Umbilical cord (tissue), 1 donor: ENCODE measurements at regions not wholly inside any gene's neighbourhood (a gene's known extent, or its start where the extent isn't known, plus 50 kb on each side); places are given as distances from the start of the nearest gene placed in this dataset.
"Not testable (repeated sequence)": the region's sequence is repeated elsewhere in the genome, so short reads cannot be mapped to it uniquely, and the experiment has no call there.

Source experiments
- DNase-seq: peaks from one replicate; pipeline ENCODE4 v3.0.0-alpha.2; 2015; ENCODE audit warnings: low spot score

GRCh38 chr5:3153226-3153858, 401.9 kb upstream of the IRX2 start:
- DNase-seq: no peak

DNA sequence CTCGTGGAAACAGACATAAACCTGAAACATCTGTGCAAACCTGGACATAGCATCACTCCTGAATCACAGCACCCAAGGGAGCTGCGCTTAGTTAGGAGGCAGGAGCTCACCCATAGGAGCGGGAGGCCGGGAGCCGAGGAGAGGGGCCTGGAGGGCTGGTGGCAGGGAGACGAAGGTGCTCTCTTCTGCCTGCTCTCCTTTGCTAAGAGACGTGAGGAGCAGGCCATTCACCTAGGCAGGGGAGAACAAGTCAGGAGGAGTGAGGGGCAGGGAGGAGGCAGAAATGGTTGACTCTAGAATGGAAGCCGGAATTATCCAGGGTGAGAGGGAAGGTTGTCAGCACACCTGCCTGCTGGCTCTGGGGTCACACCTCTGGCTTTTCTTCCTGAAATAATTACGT, 398.4 kb upstream of the IRX2 start:
- no peak for DNase-seq

- not testable (repeated sequence) for DNase-seq
Observed at GRCh38 chr5:3147405-3147804, 395.9 kb upstream of the IRX2 start.

- no peak for DNase-seq
Observed at GRCh38 chr5:3145641-3146040, 394.2 kb upstream of the IRX2 start.

- no peak for DNase-seq
Observed at GRCh38 chr5:3143382-3143781, 391.9 kb upstream of the IRX2 start.

DNA sequence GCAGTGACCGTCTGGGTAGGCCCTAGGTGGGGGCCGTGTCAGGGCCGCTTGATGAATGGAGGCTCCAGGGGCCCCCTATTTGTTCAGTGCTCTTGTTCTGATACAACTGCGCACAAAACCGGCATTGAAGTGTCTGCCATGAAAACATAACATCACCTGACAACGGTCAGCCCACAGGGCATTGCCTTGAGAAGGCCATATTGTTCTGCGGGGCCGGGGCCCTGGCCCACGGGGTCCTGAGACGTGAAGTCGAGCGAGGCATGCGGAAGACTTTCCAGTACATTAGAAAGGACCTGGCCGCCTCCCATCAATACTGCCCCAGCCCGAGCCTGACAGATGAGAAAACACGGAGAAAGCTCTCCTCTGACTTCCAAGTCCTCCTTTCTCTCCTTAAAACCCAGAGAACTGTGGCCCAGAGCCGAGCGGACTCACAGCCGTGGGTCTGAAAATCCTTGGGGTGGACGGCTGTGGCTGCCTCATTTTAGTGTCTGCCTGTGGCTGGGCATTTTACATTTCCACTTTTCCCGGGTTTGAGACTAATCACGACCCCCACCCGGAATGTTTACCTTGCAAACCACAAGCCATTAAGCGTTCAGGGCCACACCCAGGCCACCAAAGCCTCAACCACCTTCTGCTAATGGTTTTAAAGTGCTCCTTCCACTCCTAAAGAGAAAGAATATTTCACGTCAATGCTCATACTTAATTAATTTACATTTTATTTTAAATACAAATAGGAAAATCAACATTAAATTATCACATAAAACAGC, 391.0 kb upstream of the IRX2 start:
- no peak for DNase-seq

- no peak for DNase-seq
Observed at GRCh38 chr5:3140117-3140516, 388.6 kb upstream of the IRX2 start.

DNA sequence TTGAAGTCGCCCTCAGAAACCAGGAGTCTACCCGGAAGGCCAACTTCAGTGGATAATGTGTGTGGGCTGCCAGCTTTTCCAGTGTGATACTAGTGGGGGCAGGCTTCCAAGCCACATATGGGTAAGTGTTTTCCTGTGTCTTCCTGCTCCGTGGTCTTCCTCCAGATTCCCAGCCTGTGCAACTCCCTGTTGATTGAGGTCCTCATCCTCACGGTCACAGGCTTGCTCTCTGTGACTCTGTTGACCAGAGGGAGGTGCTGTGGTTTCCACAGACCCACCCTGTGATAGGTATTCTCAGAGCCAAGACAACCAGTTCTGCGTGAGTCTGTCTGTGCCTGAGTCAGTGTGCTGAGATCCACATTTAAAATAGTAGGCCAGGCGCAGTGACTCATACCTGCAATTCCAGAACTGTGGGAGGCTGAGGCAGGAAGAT, 388.0 kb upstream of the IRX2 start:
- no peak for DNase-seq

DNA sequence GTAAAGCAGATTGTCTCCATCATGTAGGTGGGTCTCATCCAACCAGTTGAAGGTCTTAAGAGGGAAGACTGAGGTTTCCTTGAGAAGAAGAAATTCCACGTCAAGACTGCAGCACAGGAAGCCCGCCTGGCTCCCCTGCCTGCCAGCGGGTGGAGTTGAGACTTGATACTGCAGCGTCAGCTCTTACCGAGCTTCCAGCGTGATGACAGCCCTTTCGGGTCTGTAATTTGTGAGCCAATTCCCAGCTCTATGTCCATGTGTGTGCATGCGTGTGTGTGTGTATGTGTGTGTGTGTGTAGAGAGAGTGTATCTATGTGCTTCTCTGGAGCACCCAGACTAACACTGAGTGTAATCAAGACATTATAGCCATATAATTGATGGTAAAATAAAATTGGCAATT, 379.7 kb upstream of the IRX2 start:
- DNase-seq: no peak

- DNase-seq: no peak
Observed at GRCh38 chr5:3129252-3129651, 377.8 kb upstream of the IRX2 start.

- no peak for DNase-seq
Observed at GRCh38 chr5:3127423-3127911, 376.0 kb upstream of the IRX2 start.

- no peak for DNase-seq
Observed at GRCh38 chr5:3126639-3127038, 375.2 kb upstream of the IRX2 start.

- DNase-seq: no peak
Observed at GRCh38 chr5:3124410-3124809, 372.9 kb upstream of the IRX2 start.

GRCh38 chr5:3123763-3124157, 372.3 kb upstream of the IRX2 start:
- DNase-seq: no peak

DNA sequence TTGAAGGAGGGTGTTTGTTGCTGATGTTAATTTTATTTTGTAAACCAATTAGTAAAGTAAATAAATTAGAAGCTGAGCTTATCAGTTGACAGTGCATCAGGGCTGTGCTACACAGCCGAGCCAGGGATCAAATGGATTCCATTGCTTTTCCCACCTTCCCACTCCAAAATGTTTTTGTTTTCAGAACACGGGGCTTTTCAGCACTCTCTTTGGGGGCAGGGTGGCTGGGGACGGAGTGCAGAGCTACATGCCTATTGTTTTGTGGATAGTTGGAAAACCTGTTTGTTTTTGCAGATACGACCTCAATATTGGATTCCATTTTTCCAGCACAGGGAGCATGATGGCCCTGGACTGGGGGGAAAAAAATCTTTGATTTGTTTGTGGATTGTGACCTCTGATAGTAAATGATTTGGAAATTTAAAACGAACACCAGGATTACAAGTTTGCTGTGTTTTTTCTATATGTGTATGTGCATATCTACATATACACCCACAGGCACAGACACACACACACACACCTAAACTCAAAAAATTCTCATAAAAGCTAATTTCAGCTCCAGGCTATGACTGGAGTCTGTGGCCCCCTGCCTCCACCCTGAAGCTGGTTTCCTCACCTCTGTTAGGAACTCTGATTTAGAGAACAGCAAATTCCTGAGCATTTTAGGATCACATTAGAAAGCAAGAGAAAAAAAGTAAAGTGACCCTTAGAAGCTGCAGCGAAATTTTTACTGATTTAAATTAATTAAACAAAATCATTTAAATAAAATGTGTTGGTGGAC, 371.7 kb upstream of the IRX2 start:
- DNase-seq: no peak

GRCh38 chr5:3122216-3122615, 370.7 kb upstream of the IRX2 start:
- DNase-seq: no peak

DNA sequence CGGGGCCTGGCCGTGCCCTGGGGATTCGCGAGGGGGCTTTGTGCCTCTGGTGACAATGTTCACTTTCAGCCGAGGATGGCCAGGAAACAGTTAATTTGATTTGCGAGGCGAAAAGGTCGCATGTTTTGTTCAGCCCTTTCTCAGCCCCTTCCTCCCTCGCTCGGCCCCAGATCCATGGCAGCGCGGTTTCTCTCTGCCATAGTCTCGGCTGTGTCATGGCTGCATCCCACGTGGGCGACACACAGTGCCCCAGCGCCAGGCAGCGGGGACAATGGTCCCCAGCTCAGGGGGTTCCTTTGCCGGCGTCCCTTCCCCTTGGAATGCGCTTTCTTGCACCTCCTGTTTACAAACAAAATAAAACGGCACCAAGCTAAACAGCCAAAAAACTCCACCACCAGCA, 370.3 kb upstream of the IRX2 start:
- DNase-seq: no peak

GRCh38 chr5:3120028-3120427, 368.6 kb upstream of the IRX2 start:
- DNase-seq: no peak

GRCh38 chr5:3119435-3119834, 368.0 kb upstream of the IRX2 start:
- no peak for DNase-seq

GRCh38 chr5:3118340-3118739, 366.9 kb upstream of the IRX2 start:
- no peak for DNase-seq

- DNase-seq: no peak
Observed at GRCh38 chr5:3116366-3116765, 364.9 kb upstream of the IRX2 start.

DNA sequence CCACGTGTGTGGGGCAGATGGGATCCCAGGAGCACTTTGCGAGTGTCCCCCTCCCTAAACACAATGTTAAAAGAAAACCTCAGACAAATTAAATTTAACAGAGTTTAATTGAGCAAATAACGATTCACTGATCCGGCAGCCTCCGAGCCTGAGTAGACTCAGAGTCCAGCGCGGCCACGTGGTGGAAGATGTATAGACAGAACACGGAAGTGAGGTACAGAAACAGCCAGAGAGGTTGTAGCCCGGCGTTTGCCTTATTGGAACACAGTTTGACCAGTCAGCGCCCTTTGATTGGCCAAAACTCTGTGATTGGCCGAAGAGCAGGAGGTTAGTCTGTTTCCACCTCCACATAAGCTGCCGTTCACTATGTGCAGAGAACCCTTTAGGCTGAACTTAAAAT, 363.0 kb upstream of the IRX2 start:
- DNase-seq: no peak

DNA sequence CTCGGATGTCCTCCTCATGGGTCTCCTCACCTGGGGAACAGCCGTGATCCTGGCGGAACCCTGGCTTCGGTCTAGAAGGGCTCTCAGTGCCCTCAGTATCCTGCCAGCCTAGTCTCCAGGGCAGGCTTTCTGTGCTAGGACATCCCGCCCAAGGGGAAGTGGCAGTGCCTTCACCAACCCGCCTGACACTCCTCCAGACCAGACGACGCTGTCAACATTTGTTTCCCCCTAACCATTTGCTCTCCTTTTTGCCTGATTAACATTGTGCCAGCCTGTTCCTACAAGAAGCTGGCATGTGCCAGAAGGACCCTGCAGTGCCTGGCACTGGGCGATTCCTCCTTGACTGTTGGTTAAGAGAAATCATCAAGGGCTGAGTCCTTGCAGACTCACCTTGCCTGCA, 358.9 kb upstream of the IRX2 start:
- no peak for DNase-seq
